GM06990 (cell line): ENCODE measurements at regions not wholly inside any gene's neighbourhood (a gene's known extent, or its start where the extent isn't known, plus 50 kb on each side); places are given as distances from the start of the nearest gene placed in this dataset.

Source experiments
- DNase-seq: peaks from one replicate; pipeline ENCODE4 v3.0.0-alpha.2; 2011; ENCODE audit not compliant: insufficient read length; ENCODE audit errors: extremely low read depth
- H3K27me3 ChIP-seq: replicated peaks from 2 replicates; pipeline ENCODE4 v1.6.0; 2011; ENCODE audit warnings: low read length; ENCODE audit not compliant: control insufficient read depth, insufficient read depth
- H3K36me3 ChIP-seq: 2 replicates; pipeline ENCODE4 v1.5.1; 2011; ENCODE audit warnings: low read length; ENCODE audit not compliant: control insufficient read depth, insufficient read depth
- H3K4me3 ChIP-seq: replicated peaks from 2 replicates; pipeline ENCODE4 v1.5.1; 2011; ENCODE audit warnings: low read depth, mild to moderate bottlenecking, control low read depth, low read length
- CTCF ChIP-seq: IDR thresholded peaks from 2 replicates; pipeline ENCODE4 v1.5.1; 2011; ENCODE audit warnings: low read length, control low read depth, mild to moderate bottlenecking, inconsistent platforms; ENCODE audit not compliant: insufficient read depth, poor library complexity, severe bottlenecking

DNA sequence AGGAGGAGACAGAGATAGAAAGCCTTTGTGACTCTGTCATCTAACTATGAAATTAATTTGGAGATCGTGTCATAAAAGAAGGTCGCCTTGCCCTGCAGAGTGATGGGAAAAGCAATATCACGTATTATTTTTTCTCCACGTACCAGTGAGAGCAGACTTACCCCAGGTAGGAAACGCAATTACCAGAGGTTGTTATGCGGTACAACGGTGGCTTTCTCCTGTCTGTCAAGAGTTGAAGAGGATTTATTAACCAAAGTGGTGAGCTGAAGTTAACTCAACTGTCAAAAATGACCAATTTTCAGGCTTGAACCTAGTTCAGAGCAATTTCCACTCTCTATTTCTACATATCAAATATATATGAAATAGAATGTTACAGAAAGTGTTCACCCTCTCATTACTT, 282.6 kb upstream of the PFKP start:
- no peak for DNase-seq
- H3K36me3 ChIP-seq = no peaks in the 10 kb centered on the region

DNA sequence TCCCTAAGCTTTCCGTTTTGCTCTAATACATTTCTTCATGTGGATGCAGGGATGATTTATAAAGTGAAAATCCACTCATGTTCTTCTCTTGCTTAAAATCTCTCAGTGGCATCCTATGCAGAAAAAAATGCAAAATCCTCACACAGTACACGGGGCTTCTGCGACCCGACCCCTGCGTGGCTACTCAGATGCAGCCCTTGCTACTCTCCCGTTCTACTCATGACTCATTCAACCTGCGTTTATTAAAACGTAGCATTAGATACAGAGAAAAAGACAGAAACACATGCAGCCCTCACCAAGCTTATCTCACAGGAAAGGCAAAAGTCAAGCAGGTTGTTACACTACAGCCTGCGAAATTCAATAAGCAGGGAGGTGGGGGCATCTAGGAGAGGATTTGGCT, 284.4 kb upstream of the PFKP start:
- H3K4me3 ChIP-seq = no peak overlapping the region
- no peaks in the 10 kb centered on the region for H3K27me3 ChIP-seq
- DNase-seq = no peak
- H3K36me3 ChIP-seq = no peaks in the 10 kb centered on the region
- TF ChIP-seq CTCF = no peak

More for the DNA sequence above, 282.6 kb upstream of the PFKP start:
- no peak for TF ChIP-seq CTCF
- Histone ChIP-seq H3K4me3 (no peak overlapping the region), H3K27me3 (no peaks in the 10 kb centered on the region)

- DNase-seq = no peak
- H3K4me3 ChIP-seq = no peak overlapping the region
- TF ChIP-seq CTCF = no peak
- no peaks in the 10 kb centered on the region for H3K27me3 ChIP-seq
- no peaks in the 10 kb centered on the region for H3K36me3 ChIP-seq
Observed at GRCh38 chr10:2782265-2782664, 285.1 kb upstream of the PFKP start.

GRCh38 chr10:2777666-2778355, 289.5 kb upstream of the PFKP start:
- no peak for TF ChIP-seq CTCF
- Histone ChIP-seq H3K36me3 (no peaks in the 10 kb centered on the region), H3K4me3 (no peak overlapping the region), H3K27me3 (no peaks in the 10 kb centered on the region)
- no peak for DNase-seq

GRCh38 chr10:2772816-2773631, 294.3 kb upstream of the PFKP start:
- H3K27me3 ChIP-seq = no peaks in the 10 kb centered on the region
- no peaks in the 10 kb centered on the region for H3K36me3 ChIP-seq
- DNase-seq = no peak
- no peak overlapping the region for H3K4me3 ChIP-seq
- TF ChIP-seq CTCF = no peak
